ENCODE measurements at regions not wholly inside any gene's neighbourhood (a gene's known extent, or its start where the extent isn't known, plus 50 kb on each side); places are given as distances from the start of the nearest gene placed in this dataset.
"Not testable (repeated sequence)": the region's sequence is repeated elsewhere in the genome, so short reads cannot be mapped to it uniquely, and the experiment has no call there.

DNA sequence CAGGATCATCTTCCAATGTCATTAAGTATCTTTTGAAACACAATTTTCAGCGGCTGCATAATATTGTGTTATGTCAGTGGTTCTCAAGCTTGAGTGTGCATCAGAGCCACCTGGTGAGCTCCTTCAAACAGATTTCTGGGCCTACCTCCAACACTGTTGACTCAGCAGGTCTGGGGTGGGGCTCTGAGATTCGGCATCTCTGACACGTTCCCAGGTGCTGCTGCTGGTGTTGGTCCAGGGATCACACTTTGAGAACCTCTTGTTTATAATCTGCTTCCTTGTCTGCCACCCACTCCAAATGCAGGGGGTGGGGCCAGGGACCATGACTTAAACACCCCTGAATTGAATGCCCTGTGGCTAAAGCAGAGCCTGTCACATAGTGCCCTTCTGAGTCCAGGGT, 73.8 kb upstream of the HNF1B start:
- TF ChIP-seq, protein P1, sequence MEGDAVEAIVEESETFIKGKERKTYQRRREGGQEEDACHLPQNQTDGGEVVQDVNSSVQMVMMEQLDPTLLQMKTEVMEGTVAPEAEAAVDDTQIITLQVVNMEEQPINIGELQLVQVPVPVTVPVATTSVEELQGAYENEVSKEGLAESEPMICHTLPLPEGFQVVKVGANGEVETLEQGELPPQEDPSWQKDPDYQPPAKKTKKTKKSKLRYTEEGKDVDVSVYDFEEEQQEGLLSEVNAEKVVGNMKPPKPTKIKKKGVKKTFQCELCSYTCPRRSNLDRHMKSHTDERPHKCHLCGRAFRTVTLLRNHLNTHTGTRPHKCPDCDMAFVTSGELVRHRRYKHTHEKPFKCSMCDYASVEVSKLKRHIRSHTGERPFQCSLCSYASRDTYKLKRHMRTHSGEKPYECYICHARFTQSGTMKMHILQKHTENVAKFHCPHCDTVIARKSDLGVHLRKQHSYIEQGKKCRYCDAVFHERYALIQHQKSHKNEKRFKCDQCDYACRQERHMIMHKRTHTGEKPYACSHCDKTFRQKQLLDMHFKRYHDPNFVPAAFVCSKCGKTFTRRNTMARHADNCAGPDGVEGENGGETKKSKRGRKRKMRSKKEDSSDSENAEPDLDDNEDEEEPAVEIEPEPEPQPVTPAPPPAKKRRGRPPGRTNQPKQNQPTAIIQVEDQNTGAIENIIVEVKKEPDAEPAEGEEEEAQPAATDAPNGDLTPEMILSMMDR (IDR thresholded peaks at IDR 0.05 in 4 of 5, conservative IDR thresholded peaks at IDR 0.05 in 1 of 5): no peak
- no peak for TF ChIP-seq POLR2A (IDR thresholded peaks at IDR 0.05)
- DNase-seq (no peak), ATAC-seq (no peak)
- H3K27me3 ChIP-seq: peaks cover 0 to 10% (median 0%) of the 10 kb centered on the region in 3 donors
- no peaks in the 10 kb centered on the region for H3K4me1 ChIP-seq
- H3K27ac ChIP-seq: no peak overlapping the region
- intact Hi-C loops (cut with DNase I; ENCODE audit: low total_unique reads): no loop called here
- in situ Hi-C loops (cut with MboI; ENCODE audit: low sequenced_read_pairs in 4 of 4): no loop called here
- H3K4me3 ChIP-seq: no peak overlapping the region
- no peaks in the 10 kb centered on the region for H3K9me3 ChIP-seq
- H3K36me3 ChIP-seq: no peaks in the 10 kb centered on the region

DNA sequence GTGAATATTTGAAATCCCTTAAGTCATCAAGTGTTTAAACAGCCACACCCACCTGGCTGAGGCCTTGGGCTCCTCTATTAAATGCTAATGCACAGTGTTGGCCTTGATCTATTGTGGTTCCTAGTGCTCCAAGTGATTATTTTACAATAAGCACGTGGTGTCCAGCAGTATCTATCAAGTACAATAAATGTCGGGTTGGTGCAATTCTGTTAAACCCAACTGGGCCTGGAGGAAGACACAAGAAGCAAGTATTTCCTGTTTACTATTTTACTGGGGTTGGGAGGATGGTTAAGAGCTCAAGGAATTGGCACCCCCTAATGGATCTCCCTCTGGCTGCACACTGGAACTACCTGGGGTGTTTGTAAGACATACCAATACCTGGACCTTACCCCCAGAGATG, 72.1 kb upstream of the HNF1B start:
- H3K27me3 ChIP-seq: peaks cover 0 to 14% (median 0%) of the 10 kb centered on the region in 3 donors
- intact Hi-C loops (cut with DNase I; ENCODE audit: low total_unique reads) (no loop called here), in situ Hi-C loops (cut with MboI; ENCODE audit: low sequenced_read_pairs in 4 of 4) (no loop called here)
- DNase-seq (no peak), ATAC-seq (no peak)
- no peaks in the 10 kb centered on the region for H3K36me3 ChIP-seq
- TF ChIP-seq POLR2A (IDR thresholded peaks at IDR 0.05): no peak
- TF ChIP-seq, protein P1 (IDR thresholded peaks at IDR 0.05 in 4 of 5, conservative IDR thresholded peaks at IDR 0.05 in 1 of 5): no peak
- H3K4me1 ChIP-seq: no peaks in the 10 kb centered on the region
- H3K27ac ChIP-seq: no peak overlapping the region
- no peaks in the 10 kb centered on the region for H3K9me3 ChIP-seq
- no peak overlapping the region for H3K4me3 ChIP-seq

GRCh38 chr17:37815536-37815935, 70.7 kb upstream of the HNF1B start:
- TF ChIP-seq, protein P1 (IDR thresholded peaks at IDR 0.05 in 4 of 5, conservative IDR thresholded peaks at IDR 0.05 in 1 of 5): no peak
- no peak for TF ChIP-seq POLR2A (IDR thresholded peaks at IDR 0.05)
- no peaks in the 10 kb centered on the region for H3K36me3 ChIP-seq
- H3K9me3 ChIP-seq: no peaks in the 10 kb centered on the region
- in situ Hi-C loops (cut with MboI; ENCODE audit: low sequenced_read_pairs in 4 of 4): no loop called here
- no peak for ATAC-seq
- no peak for DNase-seq
- peaks cover 0 to 14% (median 0%) of the 10 kb centered on the region in 3 donors for H3K27me3 ChIP-seq
- no peaks in the 10 kb centered on the region for H3K4me1 ChIP-seq
- no peak overlapping the region for H3K27ac ChIP-seq
- intact Hi-C loops (cut with DNase I; ENCODE audit: low total_unique reads): no loop called here
- H3K4me3 ChIP-seq: no peak overlapping the region

DNA sequence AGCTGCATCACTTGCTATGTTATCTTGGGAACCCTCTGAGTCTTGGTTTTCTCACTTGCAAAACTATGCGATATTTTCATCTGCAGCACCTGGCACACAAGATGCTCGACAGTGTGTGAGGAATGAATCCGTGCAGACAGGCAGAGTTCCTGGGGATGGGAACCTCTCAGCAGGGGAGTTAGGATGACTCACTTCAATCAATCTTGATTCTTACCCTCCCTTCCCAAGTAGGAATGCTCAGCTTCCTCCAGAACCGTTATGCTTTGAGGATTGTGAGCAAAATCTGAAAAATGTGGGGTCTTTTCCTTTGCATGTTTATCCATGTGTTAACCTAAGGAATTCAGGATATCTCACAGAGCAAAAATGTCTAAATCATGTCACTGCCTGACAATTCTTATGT, 68.9 kb upstream of the HNF1B start:
- no peak for ATAC-seq
- peaks cover 0 to 14% (median 0%) of the 10 kb centered on the region in 3 donors for H3K27me3 ChIP-seq

DNA sequence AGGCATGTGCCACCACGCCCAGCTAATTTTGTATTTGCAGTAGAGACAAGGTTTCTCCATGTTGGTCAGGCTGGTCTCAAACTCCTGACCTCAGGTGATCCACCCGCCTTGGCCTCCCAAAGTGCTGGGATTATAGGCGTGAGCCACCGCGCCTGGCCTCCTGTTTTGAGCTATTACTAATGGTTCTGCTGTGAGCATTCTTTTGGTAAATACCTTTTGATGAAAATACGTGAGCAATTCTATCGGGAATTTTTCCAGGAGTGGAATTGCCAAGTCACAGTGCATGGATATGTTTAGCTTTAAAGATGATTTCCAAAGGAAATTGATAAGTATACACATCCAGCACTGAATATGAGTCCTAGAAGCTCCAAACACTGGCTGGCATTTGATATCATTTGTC, 64.0 kb upstream of the HNF1B start:
- intact Hi-C loops (cut with DNase I; ENCODE audit: low total_unique reads); H3K4me3 ChIP-seq; ATAC-seq; H3K27ac ChIP-seq; H3K9me3 ChIP-seq; H3K4me1 ChIP-seq; in situ Hi-C loops (cut with MboI; ENCODE audit: low sequenced_read_pairs in 4 of 4); H3K36me3 ChIP-seq; H3K27me3 ChIP-seq; DNase-seq: not testable (repeated sequence)

More for the DNA sequence above, 68.9 kb upstream of the HNF1B start:
- H3K36me3 ChIP-seq: no peaks in the 10 kb centered on the region
- no peak overlapping the region for H3K27ac ChIP-seq
- in situ Hi-C loops (cut with MboI; ENCODE audit: low sequenced_read_pairs in 4 of 4) (no loop called here), intact Hi-C loops (cut with DNase I; ENCODE audit: low total_unique reads) (no loop called here)
- DNase-seq: no peak
- no peak overlapping the region for H3K4me3 ChIP-seq
- TF ChIP-seq, protein P1 (IDR thresholded peaks at IDR 0.05 in 4 of 5, conservative IDR thresholded peaks at IDR 0.05 in 1 of 5): no peak
- TF ChIP-seq POLR2A (IDR thresholded peaks at IDR 0.05): no peak
- no peaks in the 10 kb centered on the region for H3K4me1 ChIP-seq
- H3K9me3 ChIP-seq: no peaks in the 10 kb centered on the region

All from gastrocnemius medialis (tissue), 4 donors.